GM19025 (cell line): ENCODE measurements at regions not wholly inside any gene's neighbourhood (a gene's known extent, or its start where the extent isn't known, plus 50 kb on each side); places are given as distances from the start of the nearest gene placed in this dataset.

ENCODE experiments used
- ATAC-seq: cut with Tn5 transposase; IDR thresholded peaks from one replicate; pipeline ENCODE4 v1.9.1; 2021; ENCODE audit warnings: mild to moderate bottlenecking, low read depth, moderate library complexity; ENCODE audit not compliant: unreplicated experiment

- no peak for ATAC-seq
Observed at GRCh38 chr2:74756356-74756890, 77.5 kb upstream of the HK2 start.

- ATAC-seq, result no peak
Observed at GRCh38 chr2:74759986-74760385, 73.9 kb upstream of the HK2 start.

- ATAC-seq, result no peak
Observed at GRCh38 chr2:74760875-74761630, 72.9 kb upstream of the HK2 start.

GRCh38 chr2:74762789-74763188 lies 71.1 kb upstream of the HK2 start:
- no peak for ATAC-seq

GRCh38 chr2:74763962-74764428 lies 69.9 kb upstream of the HK2 start:
- ATAC-seq, result no peak

GRCh38 chr2:74764429-74765272 lies 69.3 kb upstream of the HK2 start:
- ATAC-seq, result peak; percentile 47

- ATAC-seq, result no peak
Observed at GRCh38 chr2:74766780-74767179, 67.1 kb upstream of the HK2 start.

GRCh38 chr2:74767618-74768017 lies 66.3 kb upstream of the HK2 start:
- no peak for ATAC-seq

GRCh38 chr2:74768401-74768914 lies 65.5 kb upstream of the HK2 start:
- no peak for ATAC-seq

GRCh38 chr2:74772046-74772445 lies 61.9 kb upstream of the HK2 start:
- ATAC-seq, result no peak

- no peak for ATAC-seq
Observed at GRCh38 chr2:74777161-74777900, 56.6 kb upstream of the HK2 start.

- no peak for ATAC-seq
Observed at GRCh38 chr2:74778381-74779264, 55.3 kb upstream of the HK2 start.

GRCh38 chr2:74779265-74779558 lies 54.7 kb upstream of the HK2 start:
- no peak for ATAC-seq

GRCh38 chr2:74779587-74780135 lies 54.3 kb upstream of the HK2 start:
- ATAC-seq, result no peak
